ENCODE measurements at regions not wholly inside any gene's neighbourhood (a gene's known extent, or its start where the extent isn't known, plus 50 kb on each side); places are given as distances from the start of the nearest gene placed in this dataset.

DNA sequence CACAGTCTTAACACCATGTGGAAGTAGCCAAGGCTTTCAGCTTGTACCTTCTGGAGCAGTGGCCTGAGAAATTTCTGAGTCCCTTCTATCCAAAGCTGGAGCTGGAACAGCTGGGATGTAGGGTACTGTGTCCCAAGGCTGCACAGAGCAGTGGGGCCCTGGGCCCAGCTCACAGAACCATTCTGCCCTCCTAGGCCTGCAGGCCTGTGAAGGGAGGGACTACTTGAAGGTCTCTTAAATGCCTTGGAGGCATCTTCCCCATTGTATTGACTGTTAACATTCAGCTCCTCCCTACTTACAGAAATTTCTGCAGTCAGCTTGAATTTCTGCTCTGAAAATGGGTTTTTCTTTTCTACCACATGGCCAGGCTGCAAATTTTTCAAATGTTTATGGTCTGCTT, 156.5 kb upstream of the MANEA start:
- intact Hi-C loops (cut with DNase I, micrococcal nuclease), result loop anchor here in 1 of 2 donors (5.0 kb wide), 1 partner anchor 897 kb away; no protein-coding TSS in a partner anchor
- DNase-seq, result no peak
- no peak for ATAC-seq

DNA sequence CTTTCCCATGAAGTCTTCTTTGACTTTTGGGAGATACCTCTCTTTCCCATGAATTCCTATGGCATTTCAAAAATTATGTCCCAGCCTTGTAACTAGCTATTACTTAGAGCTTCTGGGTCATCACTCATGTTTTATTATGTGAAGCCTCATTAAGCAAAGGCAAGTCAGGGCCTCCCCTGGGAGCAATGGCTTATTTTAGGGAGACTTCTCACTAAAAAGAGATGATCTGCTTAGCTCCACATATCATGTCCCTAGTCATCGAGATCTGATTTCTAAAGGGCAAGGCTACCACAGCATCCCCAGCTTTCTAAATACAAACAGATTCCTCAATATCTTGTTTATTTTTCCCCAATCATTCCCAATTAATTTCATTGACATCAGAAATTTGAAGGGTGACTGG, 154.0 kb upstream of the MANEA start:
- no peak for ATAC-seq

GRCh38 chr6:95431637-95432228, 145.6 kb upstream of the MANEA start:
- intact Hi-C loops (cut with DNase I, micrococcal nuclease), result no loop called here

More for the DNA sequence above, 154.0 kb upstream of the MANEA start:
- no peak for DNase-seq
- intact Hi-C loops (cut with DNase I, micrococcal nuclease), result loop anchor here in 1 of 2 donors (5.0 kb wide), 1 partner anchor 894 kb away; no protein-coding TSS in a partner anchor

GRCh38 chr6:95439741-95440140, 137.6 kb upstream of the MANEA start:
- intact Hi-C loops (cut with DNase I, micrococcal nuclease), result no loop called here
- DNase-seq, result no peak
- no peak for ATAC-seq

More at GRCh38 chr6:95431637-95432228, 145.6 kb upstream of the MANEA start:
- peak in 1 of 2 donors; percentile 20 for DNase-seq
- no peak for ATAC-seq

- ATAC-seq (no peak), DNase-seq (no peak)
- intact Hi-C loops (cut with DNase I, micrococcal nuclease), result no loop called here
These were observed 129.1 kb upstream of the MANEA start for GRCh38 chr6:95448208-95448607.

DNA sequence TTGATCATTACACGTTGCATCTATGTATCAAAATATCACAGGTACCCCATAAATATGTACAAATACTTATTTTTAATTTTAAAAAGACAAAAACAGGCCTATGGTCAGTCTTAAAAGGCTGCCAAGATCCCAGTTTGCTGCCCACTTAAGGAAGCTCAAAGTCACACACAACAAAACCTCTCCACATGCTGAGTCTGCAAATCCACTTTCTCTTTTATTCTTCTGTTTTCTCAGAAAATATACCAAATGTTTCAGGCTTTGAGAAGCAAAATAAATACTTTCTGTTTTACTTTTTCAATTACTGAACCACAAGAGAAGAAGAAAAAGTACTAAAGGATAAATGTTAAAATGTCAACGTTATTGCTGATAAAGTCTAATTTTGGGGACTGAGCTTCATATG, 107.8 kb upstream of the MANEA start:
- ATAC-seq (no peak), DNase-seq (no peak)
- intact Hi-C loops (cut with DNase I, micrococcal nuclease), result no loop called here

DNA sequence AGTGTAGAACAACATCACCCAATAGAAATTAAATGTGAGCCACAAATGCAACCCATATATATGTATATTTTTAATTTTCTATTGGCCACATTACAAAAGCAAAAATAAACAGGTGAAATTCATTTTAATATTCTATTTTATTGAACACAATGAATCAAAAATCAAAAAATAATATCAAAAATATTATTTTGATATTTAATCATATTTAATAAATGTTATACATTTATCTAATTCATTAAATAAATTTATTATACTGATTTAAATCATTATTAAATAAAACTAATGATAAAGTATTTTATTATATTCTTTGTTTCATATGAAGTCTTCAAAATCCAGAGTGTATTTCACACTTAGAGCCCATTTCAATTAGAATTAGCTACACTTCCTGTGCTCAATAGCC, 98.4 kb upstream of the MANEA start:
- no peak for ATAC-seq
- no peak for DNase-seq
- intact Hi-C loops (cut with DNase I, micrococcal nuclease), result no loop called here

- DNase-seq (no peak), ATAC-seq (no peak)
- intact Hi-C loops (cut with DNase I, micrococcal nuclease), result no loop called here
These were observed 89.5 kb upstream of the MANEA start for GRCh38 chr6:95487817-95488216.

GRCh38 chr6:95489185-95489863, 88.0 kb upstream of the MANEA start:
- DNase-seq, result no peak
- no peak for ATAC-seq
- intact Hi-C loops (cut with DNase I, micrococcal nuclease), result no loop called here

- no peak for ATAC-seq
- intact Hi-C loops (cut with DNase I, micrococcal nuclease), result no loop called here
These were observed 80.4 kb upstream of the MANEA start for GRCh38 chr6:95496769-95497426.

GRCh38 chr6:95501032-95501904, 76.1 kb upstream of the MANEA start:
- DNase-seq (no peak), ATAC-seq (no peak)
- intact Hi-C loops (cut with DNase I, micrococcal nuclease), result no loop called here

More at GRCh38 chr6:95496769-95497426, 80.4 kb upstream of the MANEA start:
- no peak for DNase-seq

GRCh38 chr6:95503568-95503967, 73.8 kb upstream of the MANEA start:
- intact Hi-C loops (cut with DNase I, micrococcal nuclease), result no loop called here
- no peak for ATAC-seq
- no peak for DNase-seq

- DNase-seq (no peak), ATAC-seq (no peak)
- intact Hi-C loops (cut with DNase I, micrococcal nuclease), result no loop called here
These were observed 65.9 kb upstream of the MANEA start for GRCh38 chr6:95511404-95511803.

- no peak for ATAC-seq
- DNase-seq, result no peak
- intact Hi-C loops (cut with DNase I, micrococcal nuclease), result no loop called here
These were observed 61.4 kb upstream of the MANEA start for GRCh38 chr6:95515975-95516374.

- DNase-seq (no peak), ATAC-seq (no peak)
- intact Hi-C loops (cut with DNase I, micrococcal nuclease), result no loop called here
These were observed 60.3 kb upstream of the MANEA start for GRCh38 chr6:95517004-95517403.

- no peak for DNase-seq
These were observed 59.8 kb upstream of the MANEA start for GRCh38 chr6:95517568-95517967.

GRCh38 chr6:95518630-95519227, 58.6 kb upstream of the MANEA start:
- ATAC-seq, result no peak

More at GRCh38 chr6:95517568-95517967, 59.8 kb upstream of the MANEA start:
- ATAC-seq, result no peak
- intact Hi-C loops (cut with DNase I, micrococcal nuclease), result no loop called here

GRCh38 chr6:95519228-95520037, 57.9 kb upstream of the MANEA start:
- ATAC-seq (no peak), DNase-seq (peak in 1 of 2 donors; percentile 24)
- intact Hi-C loops (cut with DNase I, micrococcal nuclease), result no loop called here

More at GRCh38 chr6:95518630-95519227, 58.6 kb upstream of the MANEA start:
- no peak for DNase-seq
- intact Hi-C loops (cut with DNase I, micrococcal nuclease), result no loop called here
